ENCODE measurements at regions not wholly inside any gene's neighbourhood (a gene's known extent, or its start where the extent isn't known, plus 50 kb on each side); places are given as distances from the start of the nearest gene placed in this dataset.

GRCh38 chr2:58794916-58795315 is 553.8 kb upstream of the FANCL start:
- peaks cover 8% of the 10 kb centered on the region for H3K27me3 Mint-ChIP-seq
- H3K4me1 ChIP-seq (ENCODE audit: control insufficient read depth in 2 of 2, insufficient read depth in 2 of 2, low read length in 2 of 2) = no peaks in the 10 kb centered on the region
- TF ChIP-seq EZH2 (IDR thresholded peaks at IDR 0.05; ENCODE audit: borderline replicate concordance, insufficient read depth, low read depth, low read length, poor library complexity, severe bottlenecking) (no peak), CTCF (IDR thresholded peaks at IDR 0.05) (no peak)
- no peaks in the 10 kb centered on the region for H4K20me1 ChIP-seq (ENCODE audit: control insufficient read depth, insufficient read depth, low read length, poor library complexity, severe bottlenecking)
- H3K36me3 ChIP-seq (replicated peaks in 1 of 2; ENCODE audit: control extremely low read depth in 1 of 2, control insufficient read depth in 1 of 2, extremely low read depth in 1 of 2, insufficient read depth in 2 of 2, low read length in 1 of 2) = no peaks in the 10 kb centered on the region
- DNase-seq (no peak), ATAC-seq (ENCODE audit: low read depth) (no peak)
- intact Hi-C loops (cut with micrococcal nuclease) = no loop called here
- ChIA-PET CTCF (no interaction called here), POLR2A (no interaction called here)
- no peak overlapping the region for H2AFZ ChIP-seq (ENCODE audit: insufficient read depth, low read depth, low read length, poor library complexity, severe bottlenecking)
- H3K27ac ChIP-seq (ENCODE audit: low read length in 2 of 2) = no peak overlapping the region
- H3K9ac ChIP-seq (ENCODE audit: low read length) = no peak overlapping the region
- H3K79me2 ChIP-seq (ENCODE audit: control insufficient read depth, insufficient read depth, low read length) = no peaks in the 10 kb centered on the region
- H3K4me3 ChIP-seq (ENCODE audit: control extremely low read depth in 1 of 5, extremely low read depth in 1 of 5, insufficient read depth in 1 of 5, low read depth in 2 of 5, low read length in 4 of 5) = no peak overlapping the region
- no peak overlapping the region for H3K4me3 Mint-ChIP-seq
- H3K27ac Mint-ChIP-seq = no peak overlapping the region
- H3K9me3 Mint-ChIP-seq (ENCODE audit: insufficient read depth) = no peaks in the 10 kb centered on the region
- no peaks in the 10 kb centered on the region for H3K4me1 Mint-ChIP-seq
- peaks cover 0 to 3% (median 0%) of the 10 kb centered on the region in 4 experiments for H3K27me3 ChIP-seq (replicated peaks in 1 of 4; ENCODE audit: control extremely low read depth in 1 of 4, control insufficient read depth in 3 of 4, insufficient read depth in 4 of 4, low read length in 3 of 4)
- H3K9me3 ChIP-seq (ENCODE audit: control extremely low read depth in 1 of 3, control insufficient read depth in 2 of 3, insufficient read depth in 1 of 3, low read length in 2 of 3) = peaks cover 0 to 1% (median 0%) of the 10 kb centered on the region in 3 donors
- H3K4me2 ChIP-seq (replicated peaks; ENCODE audit: low read depth, low read length, poor library complexity, severe bottlenecking) = no peak overlapping the region

- H3K4me2 ChIP-seq (replicated peaks; ENCODE audit: low read depth, low read length, poor library complexity, severe bottlenecking) = no peak overlapping the region
- H2AFZ ChIP-seq (ENCODE audit: insufficient read depth, low read depth, low read length, poor library complexity, severe bottlenecking) = no peak overlapping the region
- H3K9ac ChIP-seq (ENCODE audit: low read length) = no peak overlapping the region
- H3K4me3 ChIP-seq (ENCODE audit: control extremely low read depth in 1 of 5, extremely low read depth in 1 of 5, insufficient read depth in 1 of 5, low read depth in 2 of 5, low read length in 4 of 5) = no peak overlapping the region
- no peaks in the 10 kb centered on the region for H3K4me1 Mint-ChIP-seq
- H3K27me3 Mint-ChIP-seq = peaks cover 8% of the 10 kb centered on the region
- WGBS (ENCODE audit: insufficient coverage) = no CpG with 5 or more reads among the region's 1 CpG
- DNase-seq = no peak
- peaks cover 0 to 3% (median 0%) of the 10 kb centered on the region in 4 experiments for H3K27me3 ChIP-seq (replicated peaks in 1 of 4; ENCODE audit: control extremely low read depth in 1 of 4, control insufficient read depth in 3 of 4, insufficient read depth in 4 of 4, low read length in 3 of 4)
- H3K9me3 ChIP-seq (ENCODE audit: control extremely low read depth in 1 of 3, control insufficient read depth in 2 of 3, insufficient read depth in 1 of 3, low read length in 2 of 3) = peaks cover 0 to 1% (median 0%) of the 10 kb centered on the region in 3 donors
- no peaks in the 10 kb centered on the region for H3K4me1 ChIP-seq (ENCODE audit: control insufficient read depth in 2 of 2, insufficient read depth in 2 of 2, low read length in 2 of 2)
- H4K20me1 ChIP-seq (ENCODE audit: control insufficient read depth, insufficient read depth, low read length, poor library complexity, severe bottlenecking) = no peaks in the 10 kb centered on the region
- H3K79me2 ChIP-seq (ENCODE audit: control insufficient read depth, insufficient read depth, low read length) = no peaks in the 10 kb centered on the region
- CTCF ChIA-PET = no interaction called here
- no peak overlapping the region for H3K4me3 Mint-ChIP-seq
- no peak for ATAC-seq (ENCODE audit: low read depth)
- no peaks in the 10 kb centered on the region for H3K9me3 Mint-ChIP-seq (ENCODE audit: insufficient read depth)
- H3K27ac Mint-ChIP-seq = no peak overlapping the region
- intact Hi-C loops (cut with micrococcal nuclease) = no loop called here
- H3K27ac ChIP-seq (ENCODE audit: low read length in 2 of 2) = no peak overlapping the region
- H3K36me3 ChIP-seq (replicated peaks in 1 of 2; ENCODE audit: control extremely low read depth in 1 of 2, control insufficient read depth in 1 of 2, extremely low read depth in 1 of 2, insufficient read depth in 2 of 2, low read length in 1 of 2) = no peaks in the 10 kb centered on the region
- POLR2A ChIA-PET = no interaction called here
- TF ChIP-seq EZH2 (IDR thresholded peaks at IDR 0.05; ENCODE audit: borderline replicate concordance, insufficient read depth, low read depth, low read length, poor library complexity, severe bottlenecking) = no peak
- no peak for TF ChIP-seq CTCF (IDR thresholded peaks at IDR 0.05)
These were observed 553.0 kb upstream of the FANCL start for GRCh38 chr2:58794103-58794502.
